Heart left ventricle (tissue), 16 donors: ENCODE measurements at regions not wholly inside any gene's neighbourhood (a gene's known extent, or its start where the extent isn't known, plus 50 kb on each side); places are given as distances from the start of the nearest gene placed in this dataset.

Source experiments
- ATAC-seq, 4 donors: fragments of 200-7000 bp; cut with Tn5 transposase; one replicate each; pipeline ENCODE4 v1.9.1; 2020 to 2022; ENCODE audit warnings: moderate library complexity in 4 of 4, mild to moderate bottlenecking in 3 of 4, moderate number of reproducible peaks in 1 of 4
- DNase-seq, 5 donors: peaks; one replicate each; pipeline ENCODE4 v3.0.0-alpha.2; 2020
- H3K27ac ChIP-seq, 12 donors: fragments of 200-600 bp; sonication (generic) in 4 of 12; one replicate each; pipeline versions ENCODE4 v1.5.0 to v1.8.0; 2016 to 2022; ENCODE audit warnings: mild to moderate bottlenecking in 2 of 12
- H3K27me3 ChIP-seq, 9 donors: fragments of 200-600 bp; sonication (generic) in 2 of 9; one replicate each; pipeline versions ENCODE4 v1.5.1 to v1.8.0; 2016 to 2022; ENCODE audit warnings: mild to moderate bottlenecking in 3 of 9
- H3K36me3 ChIP-seq, 9 donors: fragments of 200-600 bp; sonication (generic) in 2 of 9; one replicate each; pipeline versions ENCODE4 v1.5.0 to v1.8.0; 2018 to 2022; ENCODE audit warnings: mild to moderate bottlenecking in 2 of 9
- H3K4me1 ChIP-seq, 12 donors: fragments of 200-600 bp; sonication (generic) in 4 of 12; one replicate each; pipeline versions ENCODE4 v1.5.0 to v1.8.0; 2016 to 2022; ENCODE audit warnings: mild to moderate bottlenecking in 3 of 12
- H3K4me3 ChIP-seq, 12 donors: fragments of 200-600 bp; sonication (generic) in 4 of 12; one replicate each; pipeline versions ENCODE4 v1.5.0 to v1.8.0; 2017 to 2022; ENCODE audit warnings: mild to moderate bottlenecking in 9 of 12, moderate library complexity in 4 of 12
- H3K9me3 ChIP-seq, 12 donors: fragments of 200-600 bp; sonication (generic) in 4 of 12; one replicate each; pipeline versions ENCODE4 v1.5.0 to v1.8.0; 2016 to 2022; ENCODE audit warnings: mild to moderate bottlenecking in 1 of 12
- CTCF ChIP-seq, 12 donors: fragments of 200-600 bp; sonication (generic) in 4 of 12; IDR thresholded peaks; one replicate each; pipeline versions ENCODE4 v1.5.0 to v1.8.0; 2018 to 2022; ENCODE audit warnings: antibody characterized with exemption in 12 of 12, mild to moderate bottlenecking in 5 of 12
- POLR2A ChIP-seq, 2 donors: fragments of 450-650 bp; IDR thresholded peaks; one replicate each; pipeline ENCODE4 v1.6.1; 2017; ENCODE audit warnings: antibody characterized with exemption in 2 of 2, mild to moderate bottlenecking in 2 of 2, moderate library complexity in 2 of 2
- WGBS, 4 donors: extraction: QIAGEN DNeasy Blood & Tissue Kit in 2 of 4; methylation state at CpG; one replicate each; pipeline versions ENCODE4 v1.1.5 to v1.1.7; 2013 to 2018; 5-methylcytosine and 5-hydroxymethylcytosine counted together
- intact Hi-C, 10 donors: fragments of 100-400 bp; cut with DNase I; formaldehyde crosslinking; loops; one replicate each; pipeline versions ENCODE4 v1.11.1 to v1.14.2; 2022
- donor health status: ischemic (EF 13 %, LVEDD 7.1; RV severe dilation, severe dysfunction).
- donor health status: healthy with polysubstance abuse.
- donor health status: DM: no; HTN: yes; CAD: no.
- donor health status: DM: no; HTN: no; CAD: no.
- donor health status: ischemic (EF 25% LVEDD 6.9; RV normal size, moderate dysfunction).
- donor health status: ischemic (EF 25% LVEDD 5.7; RV mildly dilated, moderate dysfunction).
- donor health status: healthy.
- donor health status: DM: yes; HTN: yes; CAD: no.
- donor health status: ischemic (EF 35%, LVEDD 5.7; RV mildly dilated, moderate dysfunction).
- donor health status: nonischemic (EF 11% LVEDD 7.7; RV severe dilation, severe dysfunction).
- donor health status: DM: yes; HTN: yes; CAD: no.
- donor health status: PGD.
- donor health status: ischemic (EF 29% LVEDD 5.4; RV normal size, mild dysfunction).
- donor health status: nonischemic (EF 23%, LVEDD 6.1; RV moderate dilation, normal function).

DNA sequence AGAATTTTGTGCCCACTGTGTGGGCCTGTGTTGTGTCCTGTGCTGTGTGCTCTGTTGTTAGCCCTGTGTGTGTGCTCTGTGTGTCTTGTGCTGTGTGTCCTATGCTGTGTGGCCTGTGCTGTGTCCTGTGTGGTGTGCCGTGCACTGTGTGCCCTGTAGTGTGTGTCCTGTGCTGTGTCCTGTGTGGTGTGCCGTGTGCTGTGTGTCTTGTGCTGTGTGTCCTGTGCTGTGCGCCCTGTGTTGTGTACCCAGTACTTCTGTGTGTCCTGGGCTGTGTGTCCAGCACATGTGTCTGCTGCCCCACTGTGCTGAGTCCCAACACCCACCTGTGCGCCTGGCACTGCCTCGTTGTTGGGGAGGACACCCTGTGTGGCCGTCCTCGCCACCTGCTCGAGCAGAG, 53.2 kb upstream of the CHRNA7 start:
- H3K9me3 ChIP-seq, result no peaks in the 10 kb centered on the region
- TF ChIP-seq CTCF (IDR thresholded peaks at IDR 0.05) (no peak), POLR2A (IDR thresholded peaks at IDR 0.05) (no peak)
- intact Hi-C loops, result loop anchor here in 5 of 10 donors (5.0 to 10.0 kb wide), 4 partner anchors 62 to 402 kb away; no protein-coding TSS in a partner anchor
- no peaks in the 10 kb centered on the region for H3K36me3 ChIP-seq
- ATAC-seq (peak in 1 of 4 donors; percentile 8), DNase-seq (no peak)
- peaks cover 0 to 46% (median 10%) of the 10 kb centered on the region in 9 donors for H3K27me3 ChIP-seq
- H3K4me3 ChIP-seq, result no peak overlapping the region
- 52 to 70% (median 62%) methylated on average over 5 to 8 of the region's 8 CpGs for WGBS, 4 donors
- H3K4me1 ChIP-seq, result peaks cover 0 to 10% (median 7%) of the 10 kb centered on the region in 12 donors
- no peak overlapping the region for H3K27ac ChIP-seq

DNA sequence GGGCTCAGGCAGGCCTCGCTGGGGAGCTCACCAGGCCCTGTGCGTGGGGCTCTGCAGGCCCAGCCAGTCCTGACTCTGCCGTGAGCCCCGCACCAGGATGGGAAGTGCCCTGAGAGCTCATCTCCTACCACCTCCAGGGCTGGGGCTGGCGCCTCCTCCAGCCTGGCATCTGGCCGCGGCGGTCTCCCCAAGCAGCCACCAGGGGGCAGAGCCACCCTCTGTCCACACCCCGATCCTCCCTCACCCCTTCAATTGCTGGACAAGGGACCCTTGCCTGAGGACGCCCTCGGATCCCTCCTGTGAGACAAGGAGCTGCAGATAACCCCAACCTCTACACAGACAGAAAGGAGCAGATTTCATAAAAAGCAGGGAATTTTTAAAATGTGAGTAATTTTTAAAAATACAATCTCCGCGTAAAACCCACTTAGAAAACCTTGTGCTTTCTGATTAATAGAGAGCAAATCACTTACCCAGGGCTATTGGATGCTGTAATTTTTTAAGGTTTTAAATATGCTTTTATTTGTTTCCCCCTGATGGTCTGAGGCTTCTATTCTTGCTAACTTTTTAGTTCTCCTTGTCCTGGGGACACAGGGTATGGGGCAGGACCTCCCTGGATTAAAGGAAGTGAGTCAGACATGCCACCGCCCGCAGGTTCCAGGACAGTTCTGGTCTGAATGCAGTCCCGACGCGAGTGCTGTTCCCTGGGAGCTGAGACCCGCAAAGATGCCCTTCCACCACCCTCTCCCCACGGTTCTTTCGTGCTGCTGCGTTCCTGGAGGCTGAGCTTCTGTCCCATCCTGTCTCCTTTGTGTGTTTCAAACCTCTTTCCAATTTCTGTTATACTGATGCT, 52.3 kb upstream of the CHRNA7 start:
- TF ChIP-seq POLR2A (IDR thresholded peaks at IDR 0.05), result no peak
- peak; percentile 67 to 92 (median 77) for TF ChIP-seq CTCF (IDR thresholded peaks at IDR 0.05)
- Histone ChIP-seq H3K4me3 (no peak overlapping the region), H3K27ac (no peak overlapping the region), H3K36me3 (no peaks in the 10 kb centered on the region), H3K4me1 (peaks cover 0 to 10% (median 7%) of the 10 kb centered on the region in 12 donors), H3K27me3 (peaks cover 0 to 51% (median 10%) of the 10 kb centered on the region in 9 donors), H3K9me3 (no peaks in the 10 kb centered on the region)
- ATAC-seq (peak; percentile 59 to 77 (median 70)), DNase-seq (peak; percentile 30 to 79 (median 40))
- WGBS, 4 donors, result 20 to 30% (median 21%) methylated on average over 20 to 22 of the region's 22 CpGs
- intact Hi-C loops, result loop anchor here in 5 of 10 donors (5.0 to 10.0 kb wide), 4 partner anchors 63 to 403 kb away; no protein-coding TSS in a partner anchor
